HG03280 (cell line): ENCODE measurements at regions not wholly inside any gene's neighbourhood (a gene's known extent, or its start where the extent isn't known, plus 50 kb on each side); places are given as distances from the start of the nearest gene placed in this dataset.

Source experiments
- ATAC-seq: cut with Tn5 transposase; IDR thresholded peaks from one replicate; pipeline ENCODE4 v1.9.1; 2021; ENCODE audit warnings: mild to moderate bottlenecking, moderate library complexity; ENCODE audit not compliant: unreplicated experiment

DNA sequence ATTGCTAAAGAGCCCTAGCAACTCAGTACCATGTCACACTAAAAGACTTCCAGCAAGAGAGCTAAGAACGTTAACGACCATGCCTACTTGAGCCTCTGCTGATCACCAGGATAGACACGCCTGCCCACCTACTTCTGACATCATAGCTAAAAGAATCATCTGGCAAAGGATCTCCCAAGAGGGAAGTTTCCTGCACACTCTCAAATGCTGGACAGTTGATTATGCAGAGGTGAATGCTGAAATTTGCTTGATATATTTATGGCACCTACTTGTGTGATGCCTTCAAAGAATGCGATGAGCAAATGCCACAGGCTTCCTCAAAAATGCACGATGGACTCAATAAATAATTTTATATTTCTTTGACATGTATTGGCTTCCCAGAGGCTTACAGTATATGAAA is 113.6 kb downstream of the GALC start:
- no peak for ATAC-seq

DNA sequence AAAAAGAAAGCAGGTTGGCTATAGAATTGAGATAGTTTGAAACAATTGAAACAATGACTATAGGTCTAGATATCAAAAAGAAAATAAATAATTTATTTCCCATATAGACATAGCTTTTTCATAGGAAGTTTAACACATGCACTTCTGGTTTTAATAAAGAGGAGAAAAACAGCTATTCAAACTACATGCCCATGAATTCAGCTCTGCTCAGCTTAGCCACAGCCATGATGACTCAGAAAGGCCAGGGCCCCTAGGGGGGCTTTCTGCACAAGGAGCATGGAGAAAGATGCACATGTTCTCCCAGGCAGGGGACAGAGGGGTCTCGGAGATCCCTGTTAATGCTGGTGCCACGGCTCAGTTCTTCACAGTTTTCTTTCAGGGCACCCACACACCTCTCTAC is 114.0 kb downstream of the GALC start:
- ATAC-seq = no peak

DNA sequence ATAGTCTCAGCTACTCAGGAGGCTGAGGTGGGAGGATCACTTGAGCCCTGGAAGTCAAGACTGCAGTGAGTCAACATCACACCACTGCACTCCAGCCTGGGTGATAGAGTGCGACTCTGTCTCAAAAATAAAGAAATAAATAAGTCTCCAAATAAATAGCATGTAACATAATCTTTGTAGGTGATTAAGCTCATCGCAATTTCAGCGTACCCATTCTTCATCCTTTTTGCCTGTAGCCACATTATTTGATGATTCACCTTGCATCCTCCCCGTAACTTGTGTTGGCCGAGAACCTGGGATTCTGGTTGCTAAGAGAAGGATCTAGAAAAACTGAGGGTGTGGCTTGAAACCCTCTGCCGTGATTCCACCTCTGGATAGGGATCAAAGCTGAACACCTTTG is 115.1 kb downstream of the GALC start:
- ATAC-seq = no peak

DNA sequence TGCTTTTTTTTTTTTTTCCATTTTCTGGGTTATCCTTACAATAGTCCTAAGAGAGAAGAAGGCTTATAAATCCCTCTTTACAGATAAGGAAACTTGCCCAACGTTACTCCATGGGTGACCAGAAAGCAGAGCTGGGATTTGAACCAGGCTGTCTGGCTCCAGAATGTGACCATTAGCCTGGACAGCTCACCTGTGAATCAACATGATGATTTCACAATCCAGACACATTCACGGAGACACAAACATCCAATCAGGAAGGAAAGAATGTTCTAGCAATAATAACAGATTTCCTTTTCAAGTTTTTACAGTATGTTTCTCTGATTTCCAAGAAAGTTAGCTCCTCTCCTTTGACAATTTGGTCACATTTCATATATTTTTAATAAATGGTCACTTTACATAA is 118.3 kb downstream of the GALC start:
- ATAC-seq = no peak

DNA sequence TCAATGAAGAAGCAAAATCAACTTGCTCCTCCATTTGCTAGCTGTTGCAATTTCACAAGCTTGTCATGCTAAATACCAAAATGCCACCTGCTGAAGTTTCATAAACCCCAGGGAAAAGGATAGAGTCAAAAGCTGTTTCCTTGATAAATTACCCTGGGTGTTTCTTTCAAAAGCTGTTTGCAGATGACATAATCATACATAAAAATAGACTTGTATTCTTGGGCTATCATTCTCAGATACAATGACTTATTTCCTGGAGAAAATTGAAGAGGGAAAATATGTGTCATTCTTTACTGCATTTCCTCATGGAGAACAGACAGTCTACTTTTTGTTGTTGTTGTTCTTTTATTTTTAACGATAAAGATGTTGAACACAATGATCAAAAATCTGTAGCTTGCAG is 119.2 kb downstream of the GALC start:
- no peak for ATAC-seq

DNA sequence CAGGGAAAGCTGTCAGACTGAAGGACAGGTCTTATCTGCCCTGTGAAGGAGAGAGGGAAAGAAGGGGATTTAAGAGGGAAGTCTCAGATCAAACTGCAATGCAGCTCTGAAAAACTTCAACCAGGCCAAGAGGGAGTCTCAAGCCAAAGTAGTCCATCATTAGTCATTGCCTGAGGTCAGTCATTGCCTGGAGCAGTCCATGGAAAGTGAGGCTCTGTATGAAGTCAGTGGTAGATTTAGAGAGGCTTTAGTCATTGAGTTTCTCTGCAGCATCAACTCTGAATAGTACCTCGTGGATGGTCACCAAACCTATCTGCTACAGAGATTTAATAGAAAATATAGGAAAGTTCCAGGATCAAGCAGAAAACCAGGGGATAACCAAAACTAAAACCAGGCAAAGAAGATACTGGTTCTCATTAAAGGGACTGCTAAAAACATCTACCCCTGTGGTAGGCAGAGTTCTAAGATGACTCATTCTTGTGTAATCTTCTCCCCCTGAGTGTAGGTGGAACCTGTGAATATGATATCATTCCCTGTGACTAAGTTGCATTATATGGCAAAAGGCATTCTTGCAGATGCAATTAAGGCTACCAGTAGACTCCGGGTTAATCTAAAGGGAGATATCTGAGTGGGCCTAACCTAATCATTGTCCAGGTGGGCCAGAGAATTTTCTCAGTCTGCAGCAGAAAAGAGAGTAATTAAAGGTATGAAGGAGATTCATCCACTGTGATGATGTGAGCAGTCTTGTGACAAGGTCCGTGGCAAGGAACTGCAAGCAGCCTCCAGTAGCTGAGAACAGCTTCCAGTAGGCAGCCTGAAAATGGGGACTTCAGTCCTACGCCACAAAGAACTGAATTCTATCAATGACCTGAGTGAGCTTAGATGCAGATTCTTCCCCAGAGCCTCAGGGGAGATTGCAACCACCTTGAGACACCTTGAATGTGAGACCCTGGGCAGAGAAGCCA is 123.1 kb downstream of the GALC start:
- ATAC-seq = no peak

DNA sequence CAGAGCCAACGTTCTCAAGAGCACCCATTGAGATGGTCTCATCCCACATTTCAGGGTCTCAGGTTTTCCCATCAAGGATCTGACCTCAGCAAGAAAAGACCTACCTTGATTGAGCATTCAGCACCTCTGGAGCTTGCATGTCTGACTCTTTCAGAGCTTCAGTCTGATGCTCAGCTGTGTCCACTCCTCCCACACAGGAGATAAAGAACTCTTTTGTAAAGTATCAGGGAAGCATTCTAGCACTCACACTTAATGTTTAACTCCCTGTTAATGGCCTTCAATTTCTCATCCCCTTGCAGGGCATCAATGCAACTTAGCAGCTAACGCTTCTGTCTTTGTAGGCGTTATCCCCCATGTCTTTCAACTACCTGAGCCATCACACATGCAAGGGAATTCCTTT is 124.1 kb downstream of the GALC start:
- no peak for ATAC-seq

DNA sequence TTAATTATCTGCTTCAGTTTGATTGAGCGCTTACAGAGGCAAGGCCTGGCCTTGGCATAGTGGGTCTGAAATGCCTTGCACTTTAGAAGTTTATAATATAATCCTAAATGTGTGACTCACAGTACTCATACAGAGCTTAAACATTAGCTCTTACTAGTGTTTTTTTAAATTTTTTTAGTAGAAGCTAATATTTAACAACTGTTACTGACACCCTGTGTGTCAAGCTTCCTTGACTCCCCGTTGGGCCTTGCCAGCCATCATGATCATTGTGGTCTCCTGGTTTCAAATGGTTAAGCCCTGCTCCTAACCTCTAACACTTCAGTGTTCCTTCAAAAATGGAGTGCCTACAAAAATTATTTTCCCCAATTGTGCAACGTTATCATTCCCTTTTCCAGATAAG is 126.9 kb downstream of the GALC start:
- no peak for ATAC-seq

DNA sequence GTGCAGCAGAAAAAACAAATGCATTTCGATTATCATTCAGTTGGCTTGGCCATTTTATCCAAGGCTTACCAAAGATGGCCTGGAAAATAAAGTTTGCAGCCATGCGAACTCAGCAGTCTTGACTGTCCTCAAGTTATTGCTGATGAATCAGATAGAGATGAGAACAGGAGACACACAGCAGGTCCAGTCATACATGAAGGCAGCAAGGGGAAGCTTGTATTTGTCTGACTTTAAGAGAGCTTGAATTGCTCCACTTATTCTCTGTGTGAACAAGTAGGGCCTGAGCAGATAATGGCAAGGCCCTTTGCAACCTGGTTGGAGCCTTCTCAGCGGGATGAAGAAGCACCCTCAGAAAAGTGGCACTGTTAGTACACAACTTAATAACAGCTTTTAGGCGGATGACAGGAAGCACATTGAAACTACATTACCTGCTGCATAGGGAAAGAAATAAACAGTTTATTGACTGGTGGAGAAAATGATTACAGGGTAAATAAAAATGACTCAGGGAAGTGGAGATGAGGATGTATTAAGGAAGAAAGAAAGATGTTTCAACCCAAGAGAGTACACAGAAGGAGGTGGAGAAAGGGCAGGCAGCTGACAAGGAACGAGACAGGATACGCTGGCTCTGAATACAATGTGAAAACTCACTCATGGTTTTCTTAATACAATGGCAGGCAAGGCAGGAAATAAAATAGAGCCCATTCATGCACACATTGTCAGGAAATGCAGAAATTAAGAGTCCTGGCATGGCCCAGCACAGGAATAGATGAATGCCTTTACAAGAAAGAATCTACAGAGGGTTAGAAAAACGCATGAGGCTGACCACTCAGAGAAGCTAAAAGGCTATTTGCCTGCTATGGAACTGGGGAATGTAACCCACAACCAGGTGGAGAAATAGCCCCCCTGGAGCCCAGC is 128.4 kb downstream of the GALC start:
- ATAC-seq = no peak

DNA sequence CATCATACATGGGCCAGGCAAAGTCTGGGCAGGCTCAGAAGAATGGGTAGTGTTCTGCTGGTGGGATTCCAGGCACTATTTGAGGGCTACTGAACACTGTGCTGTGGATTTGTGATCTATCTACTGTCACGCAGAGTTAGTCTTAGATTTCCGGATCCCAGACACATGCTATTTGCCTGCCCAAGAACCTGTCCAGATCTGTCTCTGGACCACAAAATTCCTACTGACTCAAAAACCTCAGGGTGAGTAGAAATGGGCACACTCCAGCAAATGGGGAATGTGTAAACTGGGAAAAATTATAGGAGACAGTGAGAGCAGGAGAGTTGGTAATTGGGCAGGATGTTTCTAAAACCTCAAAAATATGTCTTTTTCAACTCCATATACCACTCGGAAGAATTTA is 129.9 kb downstream of the GALC start:
- ATAC-seq = no peak

DNA sequence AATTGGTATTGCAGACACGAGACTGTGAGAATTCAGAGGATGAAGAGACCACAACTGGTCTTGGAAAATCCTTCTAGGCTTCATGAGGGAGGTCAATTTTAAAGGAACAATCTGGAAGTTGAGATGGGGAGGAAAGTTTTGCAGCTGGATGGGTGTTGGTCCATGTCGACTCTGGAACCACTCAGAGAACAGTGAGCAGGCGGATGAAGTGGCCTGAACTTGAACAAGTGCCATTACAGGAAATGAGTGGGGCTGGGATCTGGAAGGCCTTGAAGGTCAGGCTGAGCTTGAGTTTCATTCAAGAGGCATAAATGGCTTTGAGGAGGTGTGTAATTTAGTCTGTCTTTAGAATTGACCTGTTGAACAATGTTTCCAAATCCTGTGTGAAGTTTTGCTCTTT is 140.9 kb downstream of the GALC start:
- ATAC-seq = no peak

DNA sequence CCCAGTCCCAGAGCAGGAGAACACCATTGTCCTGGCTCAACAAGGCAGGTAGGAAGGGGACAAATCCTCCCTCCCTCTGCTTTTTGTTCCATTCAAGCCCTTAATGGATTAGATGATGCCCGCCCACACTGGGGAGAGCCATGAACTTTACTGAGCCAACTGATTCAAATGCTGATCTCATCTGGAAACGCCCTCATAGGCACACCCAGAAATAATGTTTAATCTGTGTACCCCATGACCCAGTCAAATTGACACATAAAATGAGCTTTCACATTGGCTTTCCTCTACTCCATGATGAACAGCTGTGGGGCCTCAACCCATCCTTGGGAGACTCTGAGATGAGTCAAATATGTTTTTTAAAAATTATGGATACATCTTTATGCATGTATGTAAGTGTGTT is 141.8 kb downstream of the GALC start:
- no peak for ATAC-seq

DNA sequence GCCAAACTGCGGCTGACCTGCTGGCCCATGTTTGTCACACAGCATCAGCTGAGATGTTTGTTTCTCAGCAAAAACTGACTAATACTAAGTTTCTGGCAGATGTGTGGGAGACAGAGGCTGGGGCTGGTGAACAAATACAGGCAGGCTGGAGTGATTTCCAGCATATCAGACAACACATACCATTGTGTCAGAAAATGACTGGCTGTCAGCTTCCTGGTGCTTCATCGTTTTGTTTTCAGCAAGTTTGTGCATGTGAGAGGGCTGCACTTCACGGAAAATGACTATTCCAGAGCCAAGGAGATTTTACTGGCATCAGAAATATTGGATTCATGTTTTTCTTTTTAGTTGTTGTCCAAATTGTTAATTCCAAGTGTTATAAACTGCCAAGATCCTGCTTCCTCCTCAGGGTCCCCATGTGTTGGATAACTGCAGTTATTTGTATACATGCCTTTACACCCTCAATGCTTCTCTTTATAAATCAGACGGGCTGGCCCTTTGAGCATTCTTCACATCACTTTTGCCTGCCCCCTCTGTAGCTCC is 145.7 kb downstream of the GALC start:
- ATAC-seq = no peak

DNA sequence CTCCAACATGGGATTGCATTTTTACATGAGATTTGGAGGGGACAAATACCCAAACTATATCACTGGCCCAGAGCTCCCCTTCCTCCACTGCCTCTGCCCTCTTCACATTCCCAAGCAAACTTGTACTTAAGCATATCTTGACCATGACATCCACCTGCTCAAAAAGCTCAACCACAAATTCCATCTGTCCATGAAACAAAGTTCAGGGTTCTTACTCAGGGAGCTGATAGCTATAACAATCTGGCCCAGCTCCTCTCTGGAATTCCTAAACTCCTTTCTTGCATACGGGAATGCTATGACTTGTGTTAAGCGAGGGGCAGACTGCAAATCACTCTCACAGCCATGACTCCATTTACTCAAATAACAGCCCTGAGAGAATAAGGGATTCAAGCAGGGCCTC is 152.1 kb downstream of the GALC start:
- no peak for ATAC-seq

DNA sequence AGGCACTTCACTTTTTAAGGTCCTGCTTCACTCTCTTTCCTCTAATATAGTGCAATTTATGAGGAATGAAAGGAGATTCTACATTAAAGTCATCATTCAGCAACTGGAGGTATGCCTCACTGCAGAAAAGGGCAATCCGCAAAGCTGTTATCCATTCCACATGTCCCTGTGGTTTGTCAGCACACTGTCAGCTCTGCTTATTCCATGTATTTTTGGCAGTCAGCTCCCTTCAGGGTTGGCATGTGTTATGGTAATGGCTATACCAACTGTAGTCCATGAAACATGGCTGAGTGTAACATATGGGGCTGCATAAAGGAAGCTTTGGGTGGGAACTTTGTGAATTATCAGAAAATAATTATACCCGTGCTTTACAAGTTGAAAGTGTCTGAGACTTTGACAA is 154.1 kb downstream of the GALC start:
- ATAC-seq = no peak

DNA sequence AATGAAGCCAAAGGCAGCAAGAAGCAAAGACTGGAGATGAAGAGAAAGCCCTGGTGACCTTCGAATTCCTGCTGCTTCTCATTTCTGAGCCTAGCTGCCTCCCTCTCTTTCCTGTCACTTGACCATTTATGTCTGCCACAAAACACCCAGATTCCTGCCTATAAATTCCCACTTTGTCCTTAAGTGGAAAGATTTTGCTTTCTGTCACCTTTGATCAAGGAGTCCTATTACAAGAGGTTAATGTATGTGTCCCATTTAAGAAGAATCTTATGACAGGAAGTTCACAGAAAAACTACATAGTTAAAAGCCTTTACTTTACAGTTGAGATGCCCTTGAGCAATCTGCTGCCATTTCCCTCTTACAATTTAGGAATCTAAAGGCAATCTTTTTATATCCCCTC is 155.7 kb downstream of the GALC start:
- ATAC-seq = no peak

DNA sequence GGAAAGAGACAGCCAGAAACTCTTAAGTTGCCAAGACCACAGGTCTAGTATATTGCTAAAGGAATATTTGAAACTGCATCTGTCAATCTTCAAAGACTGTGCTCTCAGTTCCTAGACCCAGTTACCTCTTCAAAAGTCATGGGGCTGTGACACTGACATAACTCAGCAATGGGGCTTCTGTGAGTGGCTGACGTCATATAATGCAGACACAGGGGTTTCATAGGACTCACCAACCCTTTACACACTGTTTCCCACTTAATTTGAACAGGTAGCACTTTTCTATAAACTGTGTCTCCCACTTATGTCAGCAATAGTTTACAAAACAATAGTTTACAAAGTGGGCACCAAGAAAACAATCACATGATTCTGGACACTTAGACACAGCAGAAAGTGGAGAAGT is 158.4 kb downstream of the GALC start:
- ATAC-seq = no peak

DNA sequence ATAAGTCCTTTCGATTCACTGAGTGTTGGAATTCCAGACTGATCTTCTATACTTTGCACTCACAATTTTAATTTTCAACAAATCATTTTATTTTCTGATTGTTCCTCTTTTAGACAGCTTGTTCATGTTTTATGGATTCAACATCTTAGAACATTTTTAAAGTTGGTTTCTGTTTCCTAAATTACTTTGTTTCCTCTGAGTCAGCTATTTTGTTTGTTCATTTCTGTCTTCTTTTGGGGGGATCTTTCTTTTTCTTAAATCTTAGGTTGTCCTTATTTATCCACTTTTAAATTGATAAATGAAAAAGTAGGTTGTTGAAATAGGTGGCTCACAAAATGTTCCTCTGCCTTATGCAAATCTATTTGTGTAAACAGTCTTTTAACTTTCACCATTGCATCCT is 160.0 kb downstream of the GALC start:
- ATAC-seq = no peak

DNA sequence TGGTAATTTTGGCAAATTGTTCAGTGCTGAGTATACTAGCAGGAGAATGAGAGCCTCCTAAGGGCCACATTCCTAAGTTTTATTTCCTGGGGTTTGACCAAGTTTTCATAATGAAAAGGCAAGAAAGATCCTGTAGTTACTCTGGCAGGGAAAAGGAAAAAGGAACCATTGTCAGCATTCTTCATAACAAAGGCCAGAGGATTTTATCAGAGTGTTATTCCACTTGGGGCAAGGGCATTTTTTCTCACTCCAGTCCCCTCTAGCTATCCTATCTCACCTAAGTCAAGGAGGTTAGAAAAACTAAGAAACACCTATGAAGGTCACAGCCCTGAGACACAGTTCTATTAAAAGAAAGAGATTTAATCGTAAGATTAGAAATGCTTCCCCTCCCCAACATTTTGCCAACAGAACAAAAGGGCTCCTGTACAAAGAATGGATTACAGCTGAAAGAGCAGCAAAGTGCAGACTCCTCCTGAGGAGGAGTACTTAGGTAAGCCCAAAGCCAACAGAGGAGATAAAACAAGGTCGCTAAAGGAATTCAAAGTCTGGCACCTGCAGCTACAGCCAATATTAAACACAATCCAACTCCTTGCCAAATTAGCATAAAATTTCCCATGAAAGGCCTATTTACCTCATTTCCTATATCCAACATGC is 162.4 kb downstream of the GALC start:
- no peak for ATAC-seq

DNA sequence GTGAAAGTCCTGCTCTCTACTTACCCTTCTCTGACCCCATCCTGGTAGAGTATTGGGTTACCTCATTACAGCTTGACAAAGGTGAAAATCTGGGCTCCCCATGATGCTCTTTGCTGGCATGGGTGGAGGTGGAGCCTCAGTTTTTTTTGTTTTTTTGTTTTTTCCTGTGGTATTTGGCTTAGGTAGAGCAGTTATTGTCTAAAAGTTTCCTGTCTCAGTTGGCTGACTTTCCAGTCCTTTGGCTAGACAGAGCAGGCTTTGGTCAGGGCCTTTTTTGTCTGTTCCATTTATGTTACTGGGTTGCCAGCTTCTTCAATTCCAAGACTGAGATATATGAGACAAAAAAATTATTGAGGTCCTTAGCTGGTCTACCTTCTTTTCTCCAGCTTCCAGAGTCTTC is 163.4 kb downstream of the GALC start:
- no peak for ATAC-seq

DNA sequence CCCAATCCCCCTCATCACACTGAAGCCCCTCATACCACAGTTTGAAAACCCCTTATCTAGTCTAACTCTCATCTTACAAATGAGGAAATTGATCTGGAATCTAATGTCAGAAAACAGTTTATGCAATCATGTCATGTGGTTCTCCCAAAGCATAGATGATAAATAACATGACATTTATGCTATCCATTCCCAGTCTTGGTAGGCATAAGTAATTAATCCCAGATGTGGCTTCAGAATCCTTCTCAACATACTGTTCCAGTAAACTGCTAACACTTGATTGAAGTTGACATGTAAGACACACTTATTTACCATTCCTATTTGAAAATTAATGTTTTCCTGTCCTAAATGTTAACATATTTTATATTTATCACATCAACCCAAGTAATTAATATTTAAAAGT is 168.7 kb downstream of the GALC start:
- ATAC-seq = no peak
